HEK293 (cell line): ENCODE measurements at regions not wholly inside any gene's neighbourhood (a gene's known extent, or its start where the extent isn't known, plus 50 kb on each side); places are given as distances from the start of the nearest gene placed in this dataset.

Experiments
- CTCF ChIA-PET: fragments of 350-600 bp; formaldehyde crosslinking; extraction: SDS; loops from one replicate; lab custom pipeline; 2021; ENCODE audit warnings: antibody characterized with exemption; lab: Yijun Ruan, JAX
- POLR2A ChIA-PET: fragments of 300-600 bp; formaldehyde crosslinking; extraction: SDS; loops from one replicate; lab custom pipeline; 2020; ENCODE audit warnings: antibody characterized with exemption, inconsistent platforms; lab: Yijun Ruan, JAX
- H3K27ac ChIP-seq: fragments of 200-500 bp; sonication (Bioruptor generic); 2 replicates; pipeline ENCODE4 v1.5.1; 2014; ENCODE audit warnings: low read depth, low read length, control low read depth, inconsistent platforms; ENCODE audit errors: extremely low read depth
- H3K36me3 ChIP-seq, 2 experiments: fragments of 200-500 bp in 1 of 2; sonication (Bioruptor generic) in 1 of 2; 1 replicate in 1 of 2; 2 replicates in 1 of 2; pipeline ENCODE4 v1.5.1; 2014 to 2017; ENCODE audit warnings: inconsistent platforms in 2 of 2, low read length in 2 of 2; ENCODE audit not compliant: control insufficient read depth in 2 of 2, insufficient read depth in 1 of 2
- H3K4me1 ChIP-seq: fragments of 200-500 bp; sonication (Bioruptor generic); 2 replicates; pipeline ENCODE4 v1.5.1; 2014; ENCODE audit warnings: mild to moderate bottlenecking, low read length, inconsistent platforms; ENCODE audit not compliant: control insufficient read depth, insufficient read depth
- H3K4me3 ChIP-seq: 2 replicates; pipeline ENCODE4 v1.5.1; 2011; ENCODE audit warnings: low read depth, mild to moderate bottlenecking, control low read depth, low read length, moderate library complexity
- H3K9me3 ChIP-seq: fragments of 200-500 bp; sonication (Bioruptor generic); 2 replicates; pipeline ENCODE4 v1.5.1; 2014; ENCODE audit warnings: low read depth, low read length, inconsistent platforms; ENCODE audit not compliant: control insufficient read depth, insufficient read depth
- HOXC10 ChIP-seq: sonication (generic); formaldehyde crosslinking; IDR thresholded peaks from 2 replicates; pipeline ENCODE4 v1.8.1; 2023; ENCODE audit warnings: mild to moderate bottlenecking, missing genetic modification reagents
- KLF10 ChIP-seq: fragments of 450-650 bp; IDR thresholded peaks from 2 replicates; pipeline ENCODE4 v1.5.1; 2018; ENCODE audit warnings: missing biosample characterization, mild to moderate bottlenecking, missing genetic modification characterization
- KLF16 ChIP-seq: fragments of 450-650 bp; formaldehyde crosslinking; IDR thresholded peaks from 2 replicates; pipeline ENCODE4 v1.5.1; 2017; ENCODE audit warnings: missing biosample characterization, missing genetic modification characterization
- KLF7 ChIP-seq: fragments of 450-650 bp; formaldehyde crosslinking; IDR thresholded peaks from 2 replicates; pipeline ENCODE4 v1.5.1; 2016; ENCODE audit warnings: missing biosample characterization, missing genetic modification characterization, borderline replicate concordance
- KLF9 ChIP-seq: fragments of 450-650 bp; formaldehyde crosslinking; IDR thresholded peaks from 2 replicates; pipeline ENCODE4 v1.5.1; 2016; ENCODE audit warnings: missing biosample characterization, missing genetic modification characterization, low read depth
- SP2 ChIP-seq: fragments of 450-650 bp; formaldehyde crosslinking; IDR thresholded peaks from 2 replicates; pipeline ENCODE4 v1.5.1; 2016; ENCODE audit warnings: missing biosample characterization, missing genetic modification characterization
- SP7 ChIP-seq: fragments of 450-650 bp; formaldehyde crosslinking; IDR thresholded peaks from 2 replicates; pipeline ENCODE4 v1.5.1; 2016; ENCODE audit warnings: missing biosample characterization, missing genetic modification characterization
- ZBTB11 ChIP-seq: fragments of 450-650 bp; formaldehyde crosslinking; conservative IDR thresholded peaks from 2 replicates; pipeline ENCODE4 v1.5.1; 2016; ENCODE audit warnings: low read depth, missing biosample characterization, missing genetic modification characterization
- ZBTB17 ChIP-seq: fragments of 450-650 bp; formaldehyde crosslinking; IDR thresholded peaks from 2 replicates; pipeline ENCODE4 v1.5.1; 2016; ENCODE audit warnings: missing biosample characterization, missing genetic modification characterization
- ZBTB44 ChIP-seq: fragments of 450-650 bp; IDR thresholded peaks from 2 replicates; pipeline ENCODE4 v1.5.1; 2018; ENCODE audit warnings: missing biosample characterization, mild to moderate bottlenecking, missing genetic modification characterization
- ZBTB48 ChIP-seq: fragments of 450-650 bp; formaldehyde crosslinking; IDR thresholded peaks from 2 replicates; pipeline ENCODE4 v1.5.1; 2016; ENCODE audit warnings: missing biosample characterization, missing genetic modification characterization
- ZBTB7A ChIP-seq: fragments of 450-650 bp; formaldehyde crosslinking; IDR thresholded peaks from 2 replicates; pipeline ENCODE4 v1.5.1; 2016; ENCODE audit warnings: low read depth, missing biosample characterization, missing genetic modification characterization
- ZBTB8A ChIP-seq: fragments of 450-650 bp; formaldehyde crosslinking; IDR thresholded peaks from 2 replicates; pipeline ENCODE4 v1.5.1; 2016; ENCODE audit warnings: missing biosample characterization, missing genetic modification characterization
- ZFHX2 ChIP-seq: fragments of 450-650 bp; formaldehyde crosslinking; conservative IDR thresholded peaks from 2 replicates; pipeline ENCODE4 v1.5.1; 2016; ENCODE audit warnings: missing biosample characterization, missing genetic modification characterization
- ZNF184 ChIP-seq: fragments of 450-650 bp; IDR thresholded peaks from 2 replicates; pipeline ENCODE4 v1.5.1; 2018; ENCODE audit warnings: missing biosample characterization, mild to moderate bottlenecking, missing genetic modification characterization
- ZNF324 ChIP-seq: fragments of 450-650 bp; formaldehyde crosslinking; IDR thresholded peaks from 2 replicates; pipeline ENCODE4 v1.5.1; 2016; ENCODE audit warnings: missing biosample characterization, missing genetic modification characterization
- ZNF335 ChIP-seq: fragments of 450-650 bp; formaldehyde crosslinking; conservative IDR thresholded peaks from 2 replicates; pipeline ENCODE4 v1.5.1; 2016; ENCODE audit warnings: missing biosample characterization, missing genetic modification characterization
- ZNF341 ChIP-seq: fragments of 450-650 bp; formaldehyde crosslinking; IDR thresholded peaks from 2 replicates; pipeline ENCODE4; 2016; ENCODE audit warnings: low read depth, missing biosample characterization, missing genetic modification characterization
- ZNF394 ChIP-seq: fragments of 450-650 bp; formaldehyde crosslinking; IDR thresholded peaks from 2 replicates; pipeline ENCODE4 v1.5.1; 2016; ENCODE audit warnings: missing biosample characterization, missing genetic modification characterization, mild to moderate bottlenecking, moderate library complexity, borderline replicate concordance
- ZNF561 ChIP-seq: fragments of 450-650 bp; IDR thresholded peaks from 2 replicates; pipeline ENCODE4 v1.5.1; 2018; ENCODE audit warnings: missing biosample characterization, missing genetic modification characterization, borderline replicate concordance
- ZNF596 ChIP-seq: fragments of 450-650 bp; IDR thresholded peaks from 2 replicates; pipeline ENCODE4 v1.5.0; 2018; ENCODE audit warnings: missing biosample characterization, mild to moderate bottlenecking, missing genetic modification characterization, moderate library complexity
- ZNF600 ChIP-seq: fragments of 450-650 bp; formaldehyde crosslinking; IDR thresholded peaks from 2 replicates; pipeline ENCODE4 v1.5.1; 2016; ENCODE audit warnings: missing biosample characterization, missing genetic modification characterization
- ZNF621 ChIP-seq: fragments of 450-650 bp; formaldehyde crosslinking; IDR thresholded peaks from 2 replicates; pipeline ENCODE4 v1.5.1; 2017; ENCODE audit warnings: missing biosample characterization, missing genetic modification characterization
- ZNF629 ChIP-seq: fragments of 450-650 bp; formaldehyde crosslinking; IDR thresholded peaks from 2 replicates; pipeline ENCODE4 v1.5.1; 2017; ENCODE audit warnings: missing biosample characterization, missing genetic modification characterization
- ZNF639 ChIP-seq: fragments of 450-650 bp; formaldehyde crosslinking; IDR thresholded peaks from 2 replicates; pipeline ENCODE4 v1.5.1; 2016; ENCODE audit warnings: missing biosample characterization, missing genetic modification characterization
- ZNF660 ChIP-seq: fragments of 450-650 bp; IDR thresholded peaks from 2 replicates; pipeline ENCODE4 v1.5.1; 2018; ENCODE audit warnings: missing biosample characterization, mild to moderate bottlenecking, missing genetic modification characterization
- ZSCAN30 ChIP-seq: fragments of 450-650 bp; IDR thresholded peaks from 2 replicates; pipeline ENCODE4 v1.5.1; 2018; ENCODE audit warnings: missing biosample characterization, mild to moderate bottlenecking, missing genetic modification characterization, moderate library complexity
- ZXDB ChIP-seq: fragments of 450-650 bp; formaldehyde crosslinking; IDR thresholded peaks from 2 replicates; pipeline ENCODE4 v1.5.1; 2016; ENCODE audit warnings: missing biosample characterization, missing genetic modification characterization

- CTCF ChIA-PET, result interaction anchor here (0.8 to 4.5 kb wide), 8 partner anchors 9 to 96 kb away, joined by 3 to 28 read pairs (median 4); no protein-coding TSS in a partner anchor
- Histone ChIP-seq H3K36me3 (no peaks in the 10 kb centered on the region), H3K4me3 (peak overlapping the region; percentile 30), H3K4me1 (peaks cover 24% of the 10 kb centered on the region), H3K9me3 (no peaks in the 10 kb centered on the region), H3K27ac (peak overlapping the region; percentile 95)
- POLR2A ChIA-PET, result interaction anchor here (0.9 to 2.7 kb wide), 2 partner anchors 9 to 71 kb away, joined by 3 to 12 read pairs; no protein-coding TSS in a partner anchor
- TF ChIP-seq ZBTB8A (tag by site-specific recombination), result peak; percentile 99
- no peak for TF ChIP-seq ZNF621 (tag by site-specific recombination)
- TF ChIP-seq ZBTB17 (tag by site-specific recombination), result peak; percentile 65
- peak; percentile 39; the same call in 1 of the 2 replicates for TF ChIP-seq ZNF394
- 0 out of 2 replicates have a peak, but pooled peaks have one; percentile 28 for TF ChIP-seq ZNF324 (tag by site-specific recombination)
- peak; percentile 78 for TF ChIP-seq ZXDB (tag by site-specific recombination)
- TF ChIP-seq SP2 (tag by site-specific recombination), result peak; percentile 58
- 0 out of 2 replicates have a peak, but pooled peaks have one; percentile 51 for TF ChIP-seq ZNF184 (tag by site-specific recombination)
- peak; percentile 70 for TF ChIP-seq ZNF341 (tag by site-specific recombination)
- TF ChIP-seq ZNF660, result peak; percentile 58
- TF ChIP-seq ZNF629, result peak; percentile 69
- peak; percentile 74 for TF ChIP-seq ZBTB48 (tag by site-specific recombination)
- TF ChIP-seq ZNF561, result peak; percentile 96
- TF ChIP-seq ZBTB7A (tag by site-specific recombination), result 0 out of 2 replicates have a peak, but pooled peaks have one; percentile 25
- peak; percentile 71; the same call in 1 of the 2 replicates for TF ChIP-seq ZNF335
- TF ChIP-seq KLF10, result peak; percentile 99
- TF ChIP-seq KLF16 (tag by site-specific recombination), result peak; percentile 64
- peak; percentile 97 for TF ChIP-seq ZFHX2 (tag by site-specific recombination)
- 0 out of 2 replicates have a peak, but pooled peaks have one; percentile 48 for TF ChIP-seq KLF7 (tag by site-specific recombination)
- TF ChIP-seq ZBTB44 (tag by site-specific recombination), result peak; percentile 76
- peak; percentile 79 for TF ChIP-seq SP7 (tag by site-specific recombination)
- TF ChIP-seq ZNF596 (tag by site-specific recombination), result peak; percentile 11
- peak; percentile 53 for TF ChIP-seq ZBTB11 (tag by site-specific recombination)
- peak; percentile 93 for TF ChIP-seq ZSCAN30
- no peak for TF ChIP-seq HOXC10
- TF ChIP-seq ZNF639 (tag by site-specific recombination), result peak; percentile 30; the same call in 1 of the 2 replicates
- TF ChIP-seq ZNF600 (tag by site-specific recombination), result peak; percentile 71
- TF ChIP-seq KLF9, result peak; percentile 96
These were observed 72.0 kb downstream of the IRF2BPL start for GRCh38 chr14:76956316-76957090.
